ENCODE measurements at regions not wholly inside any gene's neighbourhood (a gene's known extent, or its start where the extent isn't known, plus 50 kb on each side); places are given as distances from the start of the nearest gene placed in this dataset.

- Histone ChIP-seq H4K20me1 (replicated peaks; ENCODE audit: insufficient read depth) (no peaks in the 10 kb centered on the region), H3K4me3 (no peak overlapping the region), H2AFZ (no peak overlapping the region), H3K4me1 (ENCODE audit: insufficient read depth) (peaks cover 34% of the 10 kb centered on the region), H3K79me2 (replicated peaks; ENCODE audit: insufficient read depth) (no peaks in the 10 kb centered on the region), H3K27me3 (ENCODE audit: insufficient read depth) (no peaks in the 10 kb centered on the region), H3K9me2 (ENCODE audit: insufficient read depth) (no peaks in the 10 kb centered on the region), H3K27ac (ENCODE audit: low read depth) (no peak overlapping the region), H3F3A (replicated peaks; ENCODE audit: low read depth) (peaks cover 6% of the 10 kb centered on the region; the same call in 1 of the 2 replicates), H3K36me3 (ENCODE audit: insufficient read depth) (no peaks in the 10 kb centered on the region; the same call in 1 of the 2 replicates), H3K4me2 (no peak overlapping the region)
- Mint-ChIP-seq H3K27me3 (ENCODE audit: insufficient read depth, low read depth, poor library complexity) (peaks cover 1% of the 10 kb centered on the region), H3K9me3 (no peaks in the 10 kb centered on the region), H3K4me1 (peaks cover 13% of the 10 kb centered on the region), H3K4me3 (no peak overlapping the region), H3K36me3 (ENCODE audit: low read depth) (no peaks in the 10 kb centered on the region), H3K27ac (no peak overlapping the region)
- TF ChIP-seq POLR2AphosphoS5 (IDR thresholded peaks at IDR 0.05; ENCODE audit: low read depth) (no peak), ZNF114 (CRISPR knock-in tag; IDR thresholded peaks at IDR 0.05) (no peak), EZH2phosphoT487 (IDR thresholded peaks at IDR 0.05; ENCODE audit: unreplicated experiment) (no peak)
- DNase-seq (ENCODE audit: low spot score) (no peak), ATAC-seq (no peak)
Observed at GRCh38 chr6:14660806-14661579, 543.4 kb downstream of the CD83 start.

GRCh38 chr6:14661691-14662090, 544.1 kb downstream of the CD83 start:
- DNase-seq (ENCODE audit: low spot score) (no peak), ATAC-seq (no peak)
- no peaks in the 10 kb centered on the region; the same call in 1 of the 2 replicates for H3K36me3 ChIP-seq (ENCODE audit: insufficient read depth)
- H4K20me1 ChIP-seq (replicated peaks; ENCODE audit: insufficient read depth) = no peaks in the 10 kb centered on the region
- no peaks in the 10 kb centered on the region for H3K36me3 Mint-ChIP-seq (ENCODE audit: low read depth)
- H3K79me2 ChIP-seq (replicated peaks; ENCODE audit: insufficient read depth) = no peaks in the 10 kb centered on the region
- H3K4me3 Mint-ChIP-seq = no peak overlapping the region
- no peak overlapping the region for H2AFZ ChIP-seq
- no peak for TF ChIP-seq CREB1 (CRISPR knock-in tag; IDR thresholded peaks at IDR 0.05; ENCODE audit: low read depth)
- TF ChIP-seq STAT1 (IDR thresholded peaks at IDR 0.05; ENCODE audit: unreplicated experiment) = no peak
- no peak for TF ChIP-seq JUNB (IDR thresholded peaks at IDR 0.05; ENCODE audit: unreplicated experiment)
- no peak for TF ChIP-seq ZNF114 (CRISPR knock-in tag; IDR thresholded peaks at IDR 0.05)
- TF ChIP-seq, protein P1, sequence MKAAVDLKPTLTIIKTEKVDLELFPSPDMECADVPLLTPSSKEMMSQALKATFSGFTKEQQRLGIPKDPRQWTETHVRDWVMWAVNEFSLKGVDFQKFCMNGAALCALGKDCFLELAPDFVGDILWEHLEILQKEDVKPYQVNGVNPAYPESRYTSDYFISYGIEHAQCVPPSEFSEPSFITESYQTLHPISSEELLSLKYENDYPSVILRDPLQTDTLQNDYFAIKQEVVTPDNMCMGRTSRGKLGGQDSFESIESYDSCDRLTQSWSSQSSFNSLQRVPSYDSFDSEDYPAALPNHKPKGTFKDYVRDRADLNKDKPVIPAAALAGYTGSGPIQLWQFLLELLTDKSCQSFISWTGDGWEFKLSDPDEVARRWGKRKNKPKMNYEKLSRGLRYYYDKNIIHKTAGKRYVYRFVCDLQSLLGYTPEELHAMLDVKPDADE (IDR thresholded peaks at IDR 0.05) = no peak
- TF ChIP-seq ZNF331 (CRISPR knock-in tag; IDR thresholded peaks at IDR 0.05; ENCODE audit: low read depth) = no peak
- no peak for TF ChIP-seq POLR2AphosphoS5 (IDR thresholded peaks at IDR 0.05; ENCODE audit: low read depth)
- TF ChIP-seq, protein P2, sequence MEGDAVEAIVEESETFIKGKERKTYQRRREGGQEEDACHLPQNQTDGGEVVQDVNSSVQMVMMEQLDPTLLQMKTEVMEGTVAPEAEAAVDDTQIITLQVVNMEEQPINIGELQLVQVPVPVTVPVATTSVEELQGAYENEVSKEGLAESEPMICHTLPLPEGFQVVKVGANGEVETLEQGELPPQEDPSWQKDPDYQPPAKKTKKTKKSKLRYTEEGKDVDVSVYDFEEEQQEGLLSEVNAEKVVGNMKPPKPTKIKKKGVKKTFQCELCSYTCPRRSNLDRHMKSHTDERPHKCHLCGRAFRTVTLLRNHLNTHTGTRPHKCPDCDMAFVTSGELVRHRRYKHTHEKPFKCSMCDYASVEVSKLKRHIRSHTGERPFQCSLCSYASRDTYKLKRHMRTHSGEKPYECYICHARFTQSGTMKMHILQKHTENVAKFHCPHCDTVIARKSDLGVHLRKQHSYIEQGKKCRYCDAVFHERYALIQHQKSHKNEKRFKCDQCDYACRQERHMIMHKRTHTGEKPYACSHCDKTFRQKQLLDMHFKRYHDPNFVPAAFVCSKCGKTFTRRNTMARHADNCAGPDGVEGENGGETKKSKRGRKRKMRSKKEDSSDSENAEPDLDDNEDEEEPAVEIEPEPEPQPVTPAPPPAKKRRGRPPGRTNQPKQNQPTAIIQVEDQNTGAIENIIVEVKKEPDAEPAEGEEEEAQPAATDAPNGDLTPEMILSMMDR (conservative IDR thresholded peaks at IDR 0.05; ENCODE audit: low read depth in 2 of 2) = no peak
- no peak for TF ChIP-seq EZH2 (IDR thresholded peaks at IDR 0.05; ENCODE audit: low read depth, unreplicated experiment)
- no peak for TF ChIP-seq EZH2phosphoT487 (IDR thresholded peaks at IDR 0.05; ENCODE audit: unreplicated experiment)
- H3K27me3 ChIP-seq (ENCODE audit: insufficient read depth) = no peaks in the 10 kb centered on the region
- H3K4me2 ChIP-seq = no peak overlapping the region
- H3K9me2 ChIP-seq (ENCODE audit: insufficient read depth) = no peaks in the 10 kb centered on the region
- H3K9me3 Mint-ChIP-seq = no peaks in the 10 kb centered on the region; the same call in 2 of the 3 replicates
- peaks cover 1% of the 10 kb centered on the region for H3K27me3 Mint-ChIP-seq (ENCODE audit: insufficient read depth, low read depth, poor library complexity)
- peaks cover 6% of the 10 kb centered on the region; the same call in 1 of the 2 replicates for H3F3A ChIP-seq (replicated peaks; ENCODE audit: low read depth)
- H3K27ac ChIP-seq (ENCODE audit: low read depth) = no peak overlapping the region
- H3K27ac Mint-ChIP-seq = no peak overlapping the region
- H3K4me1 ChIP-seq (ENCODE audit: insufficient read depth) = peaks cover 34% of the 10 kb centered on the region
- peaks cover 17% of the 10 kb centered on the region for H3K4me1 Mint-ChIP-seq
- no peak overlapping the region for H3K4me3 ChIP-seq
